Large intestine (tissue), 3 donors: ENCODE measurements at regions not wholly inside any gene's neighbourhood (a gene's known extent, or its start where the extent isn't known, plus 50 kb on each side); places are given as distances from the start of the nearest gene placed in this dataset.

ENCODE experiments used
- DNase-seq, 2 donors: peaks; one replicate each; pipeline versions ENCODE4 v3.0.0 to v3.0.0-alpha.2; 2013
- H3K27ac ChIP-seq: one replicate; pipeline ENCODE4 v1.5.1; 2013; ENCODE audit warnings: low read length
- H3K27me3 ChIP-seq: 2 replicates; pipeline ENCODE4 v1.6.1; 2013; ENCODE audit warnings: low read length; ENCODE audit not compliant: control insufficient read depth, insufficient read depth
- H3K36me3 ChIP-seq: 2 replicates; pipeline ENCODE4 v1.6.1; 2013; ENCODE audit warnings: low read length; ENCODE audit not compliant: control insufficient read depth, insufficient read depth
- H3K4me1 ChIP-seq: one replicate; pipeline ENCODE4 v1.6.1; 2013; ENCODE audit warnings: low read length; ENCODE audit not compliant: control insufficient read depth, insufficient read depth
- H3K4me3 ChIP-seq: one replicate; pipeline ENCODE4 v1.5.1; 2013; ENCODE audit warnings: low read length
- H3K9me3 ChIP-seq: one replicate; pipeline ENCODE4 v1.6.1; 2013; ENCODE audit warnings: mild to moderate bottlenecking, low read depth, low read length, moderate library complexity; ENCODE audit not compliant: control insufficient read depth
- WGBS: methylation state at CpG from one replicate; pipeline ENCODE4 v1.1.5; 2013; ENCODE audit warnings: low lambda C conversion rate; ENCODE audit not compliant: insufficient coverage; 5-methylcytosine and 5-hydroxymethylcytosine counted together

- Histone ChIP-seq H3K4me3 (no peak overlapping the region), H3K9me3 (no peaks in the 10 kb centered on the region), H3K27ac (no peak overlapping the region), H3K36me3 (no peaks in the 10 kb centered on the region), H3K27me3 (no peaks in the 10 kb centered on the region), H3K4me1 (no peaks in the 10 kb centered on the region)
- DNase-seq = no peak
- 100% methylated on average over 2 of the region's 3 CpGs for WGBS
These were observed 525.4 kb downstream of the CENPC start for GRCh38 chr4:67019686-67020437.

GRCh38 chr4:67014592-67014991 lies 530.7 kb downstream of the CENPC start:
- WGBS = 27% methylated on average over 2 of the region's 4 CpGs

GRCh38 chr4:67006791-67007190 lies 538.5 kb downstream of the CENPC start:
- Histone ChIP-seq H3K9me3 (no peaks in the 10 kb centered on the region), H3K4me3 (no peak overlapping the region), H3K27me3 (no peaks in the 10 kb centered on the region), H3K4me1 (no peaks in the 10 kb centered on the region), H3K36me3 (no peaks in the 10 kb centered on the region), H3K27ac (no peak overlapping the region)
- no peak for DNase-seq
- no CpG with 5 or more reads among the region's 3 CpGs for WGBS

More at GRCh38 chr4:67014592-67014991, 530.7 kb downstream of the CENPC start:
- H3K4me3 ChIP-seq = no peak overlapping the region
- no peaks in the 10 kb centered on the region for H3K4me1 ChIP-seq
- no peaks in the 10 kb centered on the region for H3K27me3 ChIP-seq
- DNase-seq = no peak
- no peak overlapping the region for H3K27ac ChIP-seq
- peaks cover 3% of the 10 kb centered on the region for H3K9me3 ChIP-seq
- no peaks in the 10 kb centered on the region for H3K36me3 ChIP-seq

- Histone ChIP-seq H3K4me1 (no peaks in the 10 kb centered on the region), H3K9me3 (no peaks in the 10 kb centered on the region), H3K27me3 (no peaks in the 10 kb centered on the region), H3K4me3 (no peak overlapping the region), H3K36me3 (no peaks in the 10 kb centered on the region), H3K27ac (no peak overlapping the region)
- no peak for DNase-seq
These were observed 553.8 kb downstream of the CENPC start for GRCh38 chr4:66991521-66991920.

GRCh38 chr4:66974665-66975064 lies 570.6 kb downstream of the CENPC start:
- no CpG with 5 or more reads among the region's 2 CpGs for WGBS

GRCh38 chr4:66972087-66972486 lies 573.2 kb downstream of the CENPC start:
- Histone ChIP-seq H3K4me3 (no peak overlapping the region), H3K9me3 (no peaks in the 10 kb centered on the region), H3K4me1 (no peaks in the 10 kb centered on the region), H3K27me3 (no peaks in the 10 kb centered on the region), H3K36me3 (no peaks in the 10 kb centered on the region), H3K27ac (no peak overlapping the region)
- WGBS = 72% methylated on average over 2 of the region's 2 CpGs
- no peak for DNase-seq

More at GRCh38 chr4:66974665-66975064, 570.6 kb downstream of the CENPC start:
- Histone ChIP-seq H3K36me3 (no peaks in the 10 kb centered on the region), H3K4me1 (no peaks in the 10 kb centered on the region), H3K4me3 (no peak overlapping the region), H3K9me3 (no peaks in the 10 kb centered on the region), H3K27me3 (no peaks in the 10 kb centered on the region), H3K27ac (no peak overlapping the region)
- DNase-seq = no peak

GRCh38 chr4:66964467-66964866 lies 580.8 kb downstream of the CENPC start:
- 100% methylated on average over 1 of the region's 1 CpG for WGBS

GRCh38 chr4:66963084-66963483 lies 582.2 kb downstream of the CENPC start:
- no peak for DNase-seq

More at GRCh38 chr4:66964467-66964866, 580.8 kb downstream of the CENPC start:
- Histone ChIP-seq H3K36me3 (no peaks in the 10 kb centered on the region), H3K27me3 (no peaks in the 10 kb centered on the region), H3K9me3 (no peaks in the 10 kb centered on the region), H3K4me3 (no peak overlapping the region), H3K27ac (no peak overlapping the region), H3K4me1 (no peaks in the 10 kb centered on the region)
- no peak for DNase-seq

GRCh38 chr4:66959207-66959606 lies 586.1 kb downstream of the CENPC start:
- Histone ChIP-seq H3K9me3 (no peaks in the 10 kb centered on the region), H3K4me1 (no peaks in the 10 kb centered on the region), H3K27me3 (no peaks in the 10 kb centered on the region), H3K27ac (no peak overlapping the region), H3K36me3 (no peaks in the 10 kb centered on the region), H3K4me3 (no peak overlapping the region)
- no peak for DNase-seq
- no CpG with 5 or more reads among the region's 2 CpGs for WGBS

More at GRCh38 chr4:66963084-66963483, 582.2 kb downstream of the CENPC start:
- H3K9me3 ChIP-seq = no peaks in the 10 kb centered on the region
- H3K4me1 ChIP-seq = no peaks in the 10 kb centered on the region
- WGBS = 83% methylated on average over 1 of the region's 3 CpGs
- no peak overlapping the region for H3K27ac ChIP-seq
- H3K4me3 ChIP-seq = no peak overlapping the region
- H3K27me3 ChIP-seq = no peaks in the 10 kb centered on the region
- H3K36me3 ChIP-seq = no peaks in the 10 kb centered on the region

- Histone ChIP-seq H3K4me3 (no peak overlapping the region), H3K4me1 (no peaks in the 10 kb centered on the region), H3K9me3 (no peaks in the 10 kb centered on the region), H3K27me3 (no peaks in the 10 kb centered on the region), H3K36me3 (no peaks in the 10 kb centered on the region), H3K27ac (no peak overlapping the region)
- WGBS = no CpG with 5 or more reads among the region's 1 CpG
- no peak for DNase-seq
These were observed 588.5 kb downstream of the CENPC start for GRCh38 chr4:66956852-66957251.

- H3K27ac ChIP-seq = no peak overlapping the region
- no peaks in the 10 kb centered on the region for H3K4me1 ChIP-seq
- H3K36me3 ChIP-seq = no peaks in the 10 kb centered on the region
- no peaks in the 10 kb centered on the region for H3K27me3 ChIP-seq
- no peak for DNase-seq
- H3K9me3 ChIP-seq = no peaks in the 10 kb centered on the region
- WGBS = no CpG with 5 or more reads among the region's 6 CpGs
- H3K4me3 ChIP-seq = no peak overlapping the region
These were observed 588.9 kb downstream of the CENPC start for GRCh38 chr4:66956426-66956825.
